IMR-90 (cell line): ENCODE measurements at regions not wholly inside any gene's neighbourhood (a gene's known extent, or its start where the extent isn't known, plus 50 kb on each side); places are given as distances from the start of the nearest gene placed in this dataset.

Experiments
- ATAC-seq: fragments of 200-7000 bp; cut with Tn5 transposase; 2 replicates; pipeline ENCODE4 v1.9.1; 2020; ENCODE audit warnings: low read depth, mild to moderate bottlenecking, moderate library complexity
- BruUV-seq: library from RNA; stranded (reverse); fragments of 400-500 nt; replicated peaks from 2 replicates; lab custom pipeline; 2021; lab: Mats Ljungman, UMichigan
- CTCF ChIA-PET: fragments of 300-600 bp; formaldehyde crosslinking; extraction: SDS; loops from one replicate; lab custom pipeline; 2021; ENCODE audit warnings: antibody characterized with exemption; lab: Yijun Ruan, JAX
- POLR2A ChIA-PET: fragments of 300-600 bp; sonication (Branson Sonifier 250); formaldehyde crosslinking; loops from one replicate; lab custom pipeline; 2022; ENCODE audit warnings: antibody characterized with exemption; ENCODE audit not compliant: unreplicated experiment; lab: Charles Lee
- DNase-seq: peaks from one replicate; pipeline ENCODE4 v3.0.0; 2013
- H2AFZ ChIP-seq: replicated peaks from 2 replicates; pipeline ENCODE3; 2013; ENCODE audit warnings: low read length, mild to moderate bottlenecking; ENCODE audit not compliant: poor library complexity
- H2AK5ac ChIP-seq: 2 replicates; pipeline ENCODE4 v1.6.1; 2013; ENCODE audit warnings: low read depth, low read length, inconsistent platforms
- H2AK9ac ChIP-seq: replicated peaks from 2 replicates; pipeline ENCODE3; 2013; ENCODE audit warnings: mild to moderate bottlenecking, low read depth, low read length, moderate library complexity; ENCODE audit not compliant: poor library complexity
- H2BK120ac ChIP-seq: 2 replicates; pipeline ENCODE4 v1.6.1; 2013; ENCODE audit warnings: low read depth, low read length, inconsistent platforms
- H2BK15ac ChIP-seq: 3 replicates; pipeline ENCODE4 v1.6.1; 2013; ENCODE audit warnings: low read depth, low read length, inconsistent platforms
- H2BK20ac ChIP-seq: 2 replicates; pipeline ENCODE4 v1.6.1; 2013; ENCODE audit warnings: low read depth, mild to moderate bottlenecking, inconsistent platforms, low read length, moderate library complexity
- H2BK5ac ChIP-seq: 2 replicates; pipeline ENCODE4 v1.6.1; 2013; ENCODE audit warnings: mild to moderate bottlenecking, low read depth, low read length, inconsistent platforms; ENCODE audit not compliant: poor library complexity, severe bottlenecking
- H3K14ac ChIP-seq: replicated peaks from 2 replicates; pipeline ENCODE4 v1.6.1; 2013; ENCODE audit warnings: low read depth, low read length, inconsistent platforms
- H3K18ac ChIP-seq: 2 replicates; pipeline ENCODE4 v1.6.1; 2013; ENCODE audit warnings: low read depth, low read length, control low read depth
- H3K23ac ChIP-seq: 2 replicates; pipeline ENCODE4 v1.6.1; 2013; ENCODE audit warnings: low read depth, low read length, inconsistent platforms
- H3K27ac ChIP-seq: 2 replicates; pipeline ENCODE4 v1.5.1; 2013; ENCODE audit warnings: mild to moderate bottlenecking, control low read depth, low read length; ENCODE audit not compliant: insufficient read depth
- H3K27me3 ChIP-seq: 2 replicates; pipeline ENCODE4 v1.6.1; 2013; ENCODE audit warnings: low read length; ENCODE audit not compliant: control insufficient read depth, insufficient read depth
- H3K36me3 ChIP-seq: 2 replicates; pipeline ENCODE4 v1.6.1; 2013; ENCODE audit warnings: low read length, mixed read lengths; ENCODE audit not compliant: control insufficient read depth, insufficient read depth
- H3K4ac ChIP-seq: 2 replicates; pipeline ENCODE4 v1.6.1; 2013; ENCODE audit warnings: low read depth, low read length, inconsistent platforms
- H3K4me1 ChIP-seq: 2 replicates; pipeline ENCODE4 v1.6.1; 2013; ENCODE audit warnings: low read length, mixed read lengths; ENCODE audit not compliant: control insufficient read depth, insufficient read depth
- H3K4me2 ChIP-seq: 2 replicates; pipeline ENCODE4 v1.6.1; 2013; ENCODE audit warnings: low read depth, mild to moderate bottlenecking, control low read depth, low read length, moderate library complexity
- H3K4me3 ChIP-seq: 2 replicates; pipeline ENCODE4 v1.5.1; 2013; ENCODE audit warnings: low read depth, mild to moderate bottlenecking, control low read depth, low read length, moderate library complexity; ENCODE audit not compliant: insufficient read depth
- H3K56ac ChIP-seq: 2 replicates; pipeline ENCODE4 v1.6.1; 2013; ENCODE audit warnings: low read length, inconsistent platforms; ENCODE audit not compliant: insufficient read depth; ENCODE audit errors: extremely low read depth
- H3K79me1 ChIP-seq, 2 experiments: 2 replicates each; pipeline ENCODE4 v1.6.1; 2013; ENCODE audit warnings: low read length in 2 of 2, inconsistent platforms in 1 of 2, low read depth in 1 of 2
- H3K9ac ChIP-seq: 2 replicates; pipeline ENCODE4 v1.6.1; 2013; ENCODE audit warnings: low read depth, low read length, control low read depth
- H3K9me1 ChIP-seq: 2 replicates; pipeline ENCODE4 v1.6.1; 2013; ENCODE audit warnings: low read length, inconsistent platforms; ENCODE audit not compliant: insufficient read depth
- H3K9me3 ChIP-seq: 2 replicates; pipeline ENCODE4 v1.6.1; 2013; ENCODE audit warnings: low read length; ENCODE audit not compliant: control insufficient read depth, insufficient read depth
- H4K20me1 ChIP-seq: 2 replicates; pipeline ENCODE4 v1.6.1; 2013; ENCODE audit warnings: low read length, inconsistent platforms; ENCODE audit not compliant: insufficient read depth
- H4K5ac ChIP-seq: 2 replicates; pipeline ENCODE4 v1.6.1; 2013; ENCODE audit warnings: mild to moderate bottlenecking, low read depth, low read length, control low read depth
- H4K8ac ChIP-seq, 2 experiments: 2 replicates each; pipeline ENCODE4 v1.6.1; 2013; ENCODE audit warnings: low read depth in 2 of 2, low read length in 2 of 2, control low read depth in 1 of 2, inconsistent platforms in 1 of 2
- H4K91ac ChIP-seq: 2 replicates; pipeline ENCODE4 v1.6.1; 2013; ENCODE audit warnings: low read depth, low read length, inconsistent platforms; ENCODE audit not compliant: insufficient read depth
- BHLHE40 ChIP-seq: fragments of 150-350 bp; IDR thresholded peaks from 2 replicates; pipeline ENCODE4 v1.6.1; 2016; ENCODE audit warnings: mild to moderate bottlenecking, low read depth, low read length
- CEBPB ChIP-seq: IDR thresholded peaks from 2 replicates; pipeline ENCODE4 v1.6.1; 2012; ENCODE audit warnings: low read depth, low read length, improper control_type of control experiment
- CHD1 ChIP-seq: IDR thresholded peaks from 2 replicates; pipeline ENCODE4 v1.6.1; 2012; ENCODE audit warnings: low read depth, low read length, improper control_type of control experiment
- FOS ChIP-seq: fragments of 150-350 bp; IDR thresholded peaks from 2 replicates; pipeline ENCODE4 v1.6.1; 2016; ENCODE audit warnings: low read depth, low read length
- MAFK ChIP-seq: IDR thresholded peaks from 2 replicates; pipeline ENCODE4 v1.6.1; 2012; ENCODE audit warnings: low read depth, low read length, improper control_type of control experiment
- MAZ ChIP-seq: IDR thresholded peaks from 2 replicates; pipeline ENCODE4 v1.6.1; 2012; ENCODE audit warnings: low read depth, mild to moderate bottlenecking, low read length, improper control_type of control experiment, moderate library complexity, borderline replicate concordance
- MXI1 ChIP-seq: IDR thresholded peaks from 2 replicates; pipeline ENCODE4 v1.6.1; 2012; ENCODE audit warnings: low read depth, mild to moderate bottlenecking, low read length, moderate library complexity, borderline replicate concordance
- NFE2L2 ChIP-seq: fragments of 150-350 bp; IDR thresholded peaks from 2 replicates; pipeline ENCODE4 v1.6.1; 2016; ENCODE audit warnings: low read depth, mild to moderate bottlenecking, low read length
- POLR2A ChIP-seq: IDR thresholded peaks from 2 replicates; pipeline ENCODE4 v1.6.1; 2012; ENCODE audit warnings: mild to moderate bottlenecking, low read depth, low read length
- RAD21 ChIP-seq: IDR thresholded peaks from 2 replicates; pipeline ENCODE4 v1.6.1; 2012; ENCODE audit warnings: low read length, improper control_type of control experiment
- RCOR1 ChIP-seq: IDR thresholded peaks from 2 replicates; pipeline ENCODE4 v1.6.1; 2012; ENCODE audit warnings: mild to moderate bottlenecking, low read length, improper control_type of control experiment; ENCODE audit not compliant: insufficient replicate concordance
- RFX5 ChIP-seq: IDR thresholded peaks from 2 replicates; pipeline ENCODE4 v1.8.0; 2012; ENCODE audit warnings: low read depth, mild to moderate bottlenecking, low read length, moderate library complexity
- SMC3 ChIP-seq: fragments of 150-350 bp; IDR thresholded peaks from 2 replicates; pipeline ENCODE4 v1.6.1; 2016; ENCODE audit warnings: low read depth, mild to moderate bottlenecking, antibody characterized with exemption, low read length, moderate library complexity
- WGBS, 2 experiments: methylation state at CpG; one replicate each; pipeline versions ENCODE4 v1.1.5 to v1.1.7; 2013; ENCODE audit warnings: missing lambda C conversion rate in 2 of 2; ENCODE audit not compliant: insufficient read length in 1 of 2; ENCODE audit errors: extremely low coverage in 2 of 2; 5-methylcytosine and 5-hydroxymethylcytosine counted together
- dilution Hi-C: fragments of 300-500 bp; cut with HindIII; formaldehyde crosslinking; loops from one replicate; pipeline ENCODE4 v1.14.3; 2018; ENCODE audit warnings: low sequenced_read_pairs; ENCODE audit not compliant: unreplicated experiment
- in situ Hi-C: fragments of 300-500 bp; cut with MboI; formaldehyde crosslinking; loops from 3 replicates; pipeline ENCODE4 v1.14.3; 2019; ENCODE audit warnings: low sequenced_read_pairs, inconsistent platforms, mixed read lengths
- intact Hi-C: fragments of 100-400 bp; cut with micrococcal nuclease; formaldehyde crosslinking; loops from 2 replicates; pipeline ENCODE4 v1.10.0; 2022
- TF ChIP-seq, protein P1 (sequence below): conservative IDR thresholded peaks from 2 replicates; pipeline ENCODE4 v1.5.1; 2012; ENCODE audit warnings: mild to moderate bottlenecking, low read depth, low read length, improper control_type of control experiment
- TF ChIP-seq, protein P2 (sequence below): fragments of 150-350 bp; IDR thresholded peaks from 2 replicates; pipeline ENCODE4 v1.6.1; 2016; ENCODE audit warnings: low read depth, mild to moderate bottlenecking, low read length, moderate library complexity, borderline replicate concordance
- TF ChIP-seq, protein P3 (sequence below): fragments of 150-350 bp; IDR thresholded peaks from 2 replicates; pipeline ENCODE4 v1.6.1; 2017; ENCODE audit warnings: mild to moderate bottlenecking, antibody characterized with exemption, low read length, low read depth

DNA sequence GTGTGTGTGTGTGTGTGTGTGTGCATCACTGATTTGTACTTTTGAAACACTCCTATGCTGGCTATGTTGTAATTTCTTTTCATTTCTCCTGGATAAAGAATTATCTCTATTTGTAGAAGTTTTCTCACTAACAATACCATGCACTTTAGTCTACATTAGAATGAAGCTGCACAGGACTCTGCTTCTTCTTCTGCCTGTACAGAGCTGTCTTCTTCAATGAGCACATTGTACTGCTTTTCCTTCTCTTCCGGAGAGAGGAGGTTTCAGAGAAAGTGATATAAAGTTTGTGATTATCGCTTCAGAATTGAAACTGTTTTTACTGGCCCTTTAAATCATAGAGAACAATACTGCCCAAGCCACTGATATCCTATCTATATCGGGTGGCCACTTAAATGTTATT lies 677.0 kb downstream of the NR2F1-AS1 start:
- BruUV-seq: no TSS peak
- ChIA-PET CTCF (no interaction called here), POLR2A (no interaction called here)
- H4K20me1 ChIP-seq: no peaks in the 10 kb centered on the region
- H4K91ac ChIP-seq: no peak overlapping the region
- H4K5ac ChIP-seq: no peak overlapping the region
- no peaks in the 10 kb centered on the region for H3K27me3 ChIP-seq
- H4K8ac ChIP-seq: no peak overlapping the region
- no peak overlapping the region for H3K4ac ChIP-seq
- H2BK5ac ChIP-seq: no peak overlapping the region
- no peak overlapping the region for H3K27ac ChIP-seq
- no peak for DNase-seq
- H2BK15ac ChIP-seq: no peak overlapping the region
- H3K4me2 ChIP-seq: no peak overlapping the region
- dilution Hi-C loops: no loop called here
- intact Hi-C loops: loop anchor here (10.0 kb wide), 1 partner anchor 339 kb away; no protein-coding TSS in a partner anchor
- WGBS, 2 experiments: no CpG with 5 or more reads among the region's 3 CpGs
- in situ Hi-C loops: loop anchor here (25.0 kb wide), 1 partner anchor 683 kb away; the partner anchor contains the start of genes NR2F1 and NR2F1-AS1
- peaks cover 3% of the 10 kb centered on the region for H3K4me1 ChIP-seq
- ATAC-seq: no peak
- H2AK5ac ChIP-seq: no peak overlapping the region
- H2BK20ac ChIP-seq: no peak overlapping the region
- no peak overlapping the region for H3K9ac ChIP-seq
- TF ChIP-seq BHLHE40 (no peak), RFX5 (no peak), RCOR1 (no peak), FOS (no peak), RAD21 (no peak), POLR2A (no peak), MXI1 (no peak), MAZ (no peak), CEBPB (no peak), NFE2L2 (no peak), SMC3 (no peak), CHD1 (no peak), MAFK (no peak)
- TF ChIP-seq, protein P1, sequence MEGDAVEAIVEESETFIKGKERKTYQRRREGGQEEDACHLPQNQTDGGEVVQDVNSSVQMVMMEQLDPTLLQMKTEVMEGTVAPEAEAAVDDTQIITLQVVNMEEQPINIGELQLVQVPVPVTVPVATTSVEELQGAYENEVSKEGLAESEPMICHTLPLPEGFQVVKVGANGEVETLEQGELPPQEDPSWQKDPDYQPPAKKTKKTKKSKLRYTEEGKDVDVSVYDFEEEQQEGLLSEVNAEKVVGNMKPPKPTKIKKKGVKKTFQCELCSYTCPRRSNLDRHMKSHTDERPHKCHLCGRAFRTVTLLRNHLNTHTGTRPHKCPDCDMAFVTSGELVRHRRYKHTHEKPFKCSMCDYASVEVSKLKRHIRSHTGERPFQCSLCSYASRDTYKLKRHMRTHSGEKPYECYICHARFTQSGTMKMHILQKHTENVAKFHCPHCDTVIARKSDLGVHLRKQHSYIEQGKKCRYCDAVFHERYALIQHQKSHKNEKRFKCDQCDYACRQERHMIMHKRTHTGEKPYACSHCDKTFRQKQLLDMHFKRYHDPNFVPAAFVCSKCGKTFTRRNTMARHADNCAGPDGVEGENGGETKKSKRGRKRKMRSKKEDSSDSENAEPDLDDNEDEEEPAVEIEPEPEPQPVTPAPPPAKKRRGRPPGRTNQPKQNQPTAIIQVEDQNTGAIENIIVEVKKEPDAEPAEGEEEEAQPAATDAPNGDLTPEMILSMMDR: no peak
- TF ChIP-seq, protein P2, sequence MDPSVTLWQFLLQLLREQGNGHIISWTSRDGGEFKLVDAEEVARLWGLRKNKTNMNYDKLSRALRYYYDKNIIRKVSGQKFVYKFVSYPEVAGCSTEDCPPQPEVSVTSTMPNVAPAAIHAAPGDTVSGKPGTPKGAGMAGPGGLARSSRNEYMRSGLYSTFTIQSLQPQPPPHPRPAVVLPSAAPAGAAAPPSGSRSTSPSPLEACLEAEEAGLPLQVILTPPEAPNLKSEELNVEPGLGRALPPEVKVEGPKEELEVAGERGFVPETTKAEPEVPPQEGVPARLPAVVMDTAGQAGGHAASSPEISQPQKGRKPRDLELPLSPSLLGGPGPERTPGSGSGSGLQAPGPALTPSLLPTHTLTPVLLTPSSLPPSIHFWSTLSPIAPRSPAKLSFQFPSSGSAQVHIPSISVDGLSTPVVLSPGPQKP: no peak
- TF ChIP-seq, protein P3, sequence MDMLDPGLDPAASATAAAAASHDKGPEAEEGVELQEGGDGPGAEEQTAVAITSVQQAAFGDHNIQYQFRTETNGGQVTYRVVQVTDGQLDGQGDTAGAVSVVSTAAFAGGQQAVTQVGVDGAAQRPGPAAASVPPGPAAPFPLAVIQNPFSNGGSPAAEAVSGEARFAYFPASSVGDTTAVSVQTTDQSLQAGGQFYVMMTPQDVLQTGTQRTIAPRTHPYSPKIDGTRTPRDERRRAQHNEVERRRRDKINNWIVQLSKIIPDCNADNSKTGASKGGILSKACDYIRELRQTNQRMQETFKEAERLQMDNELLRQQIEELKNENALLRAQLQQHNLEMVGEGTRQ: no peak
- no peak overlapping the region for H2BK120ac ChIP-seq
- H3K36me3 ChIP-seq: no peaks in the 10 kb centered on the region
- 0 out of 2 replicates have a peak, but pooled peaks cover 3% of the 10 kb centered on the region for H3K9me1 ChIP-seq
- no peaks in the 10 kb centered on the region for H3K79me1 ChIP-seq
- H2AFZ ChIP-seq: no peak overlapping the region
- H3K14ac ChIP-seq: no peak overlapping the region
- no peaks in the 10 kb centered on the region for H3K9me3 ChIP-seq
- no peak overlapping the region for H3K18ac ChIP-seq
- H3K56ac ChIP-seq: no peak overlapping the region
- H3K4me3 ChIP-seq: no peak overlapping the region
- H3K23ac ChIP-seq: no peak overlapping the region
- no peak overlapping the region for H2AK9ac ChIP-seq
